HG03039 (cell line): ENCODE measurements at regions not wholly inside any gene's neighbourhood (a gene's known extent, or its start where the extent isn't known, plus 50 kb on each side); places are given as distances from the start of the nearest gene placed in this dataset.

ENCODE experiments used
- ATAC-seq: cut with Tn5 transposase; IDR thresholded peaks from one replicate; pipeline ENCODE4 v1.9.1; 2021; ENCODE audit warnings: mild to moderate bottlenecking, moderate library complexity; ENCODE audit not compliant: unreplicated experiment

GRCh38 chr4:33566649-33567048, 2677.7 kb downstream of the ARAP2 start:
- no peak for ATAC-seq

DNA sequence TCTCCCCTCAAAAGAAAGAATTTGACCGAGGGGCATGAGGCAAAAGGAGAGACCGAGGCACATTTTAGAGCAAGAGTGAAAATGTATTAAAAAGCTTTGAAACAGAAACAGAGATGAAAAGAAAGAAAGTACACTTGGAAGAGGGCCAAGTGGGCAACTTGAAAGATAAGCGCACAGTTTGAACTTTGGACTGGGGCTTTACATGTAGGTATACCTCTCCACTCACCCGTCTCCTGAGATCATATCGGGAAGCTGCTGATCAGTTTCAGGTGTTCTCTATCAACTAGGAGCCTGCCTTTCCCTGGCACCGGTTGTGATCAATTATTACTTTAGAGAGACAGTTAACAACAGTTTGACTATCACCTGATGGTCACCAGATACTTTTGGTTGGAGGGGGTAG, 2666.5 kb downstream of the ARAP2 start:
- ATAC-seq: no peak

DNA sequence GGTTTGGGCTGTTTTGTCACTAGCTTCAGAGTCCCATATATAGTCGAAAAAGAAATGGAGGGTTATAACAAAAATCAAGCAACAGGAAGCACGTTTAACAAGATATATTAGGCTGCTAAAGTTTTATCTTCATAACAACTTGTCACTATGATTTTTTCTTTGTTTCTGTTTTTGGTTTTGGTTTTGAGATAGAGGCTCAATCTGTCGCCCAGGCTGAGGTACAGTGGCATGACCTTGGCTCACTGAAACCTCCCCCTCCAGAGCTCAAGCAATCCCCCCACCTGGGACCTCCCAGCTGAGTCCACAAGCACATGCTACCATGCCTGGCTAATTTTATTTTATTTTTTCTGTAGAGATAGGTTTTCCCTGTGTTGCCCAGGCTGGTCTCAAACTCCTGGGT, 2664.4 kb downstream of the ARAP2 start:
- ATAC-seq: no peak

DNA sequence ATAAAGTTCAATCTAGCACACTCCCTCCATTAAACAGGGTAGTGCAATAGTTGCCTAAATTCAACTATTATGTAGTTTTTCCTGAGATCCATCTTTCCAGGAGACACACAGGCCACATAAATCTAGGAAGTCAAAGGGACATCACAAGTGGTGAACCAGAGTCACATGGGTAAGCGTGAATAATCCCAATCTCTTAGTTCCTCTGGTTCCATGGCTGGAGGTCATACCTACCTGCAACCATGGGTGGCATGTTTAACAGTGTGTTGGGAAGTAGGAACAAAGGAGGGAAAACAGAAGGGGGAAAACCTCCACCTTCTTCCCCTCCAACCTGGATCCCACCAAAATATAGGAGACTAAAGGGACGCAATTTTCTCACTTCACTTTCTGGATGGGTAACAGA, 2651.6 kb downstream of the ARAP2 start:
- no peak for ATAC-seq

DNA sequence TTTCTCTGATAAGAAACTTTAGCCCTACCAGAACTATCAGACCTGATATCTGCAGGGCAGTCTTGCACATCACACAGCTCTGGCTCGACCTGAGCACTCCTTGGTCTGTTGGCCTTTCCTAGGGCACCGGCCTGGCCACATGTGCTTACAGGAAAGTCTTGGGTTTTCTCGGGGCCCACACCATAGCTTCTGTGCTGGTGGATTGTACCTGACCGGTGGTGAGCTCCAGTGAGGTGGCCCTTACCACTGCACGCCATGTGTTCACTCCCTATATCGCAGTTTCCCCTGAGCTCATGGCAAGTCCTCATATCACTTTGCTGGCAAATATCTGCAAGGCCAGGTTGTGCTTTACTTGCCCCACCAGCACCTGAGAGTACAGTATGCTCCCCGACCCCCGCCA, 2637.4 kb downstream of the ARAP2 start:
- ATAC-seq: no peak

DNA sequence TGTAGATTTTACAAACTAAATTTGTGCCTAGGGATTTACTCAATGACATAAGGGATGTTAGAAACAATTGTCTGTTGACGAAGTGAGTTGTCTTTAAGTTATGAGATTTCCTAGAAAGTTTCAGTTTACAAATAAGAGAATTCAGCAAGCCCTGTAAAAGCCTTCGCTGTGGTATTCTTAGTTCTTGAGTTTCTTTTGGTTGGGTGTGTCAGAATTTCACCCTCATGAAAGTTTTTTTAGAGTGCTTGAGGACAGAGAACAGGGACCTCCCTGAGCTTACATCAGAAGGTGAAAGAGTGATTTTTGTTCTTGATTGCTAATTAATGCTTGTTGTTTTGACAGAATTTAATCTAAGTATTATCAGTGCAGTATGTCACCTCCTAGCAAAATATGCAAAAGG, 2628.2 kb downstream of the ARAP2 start:
- ATAC-seq: no peak

GRCh38 chr4:33625748-33626147, 2618.6 kb downstream of the ARAP2 start:
- ATAC-seq: no peak

DNA sequence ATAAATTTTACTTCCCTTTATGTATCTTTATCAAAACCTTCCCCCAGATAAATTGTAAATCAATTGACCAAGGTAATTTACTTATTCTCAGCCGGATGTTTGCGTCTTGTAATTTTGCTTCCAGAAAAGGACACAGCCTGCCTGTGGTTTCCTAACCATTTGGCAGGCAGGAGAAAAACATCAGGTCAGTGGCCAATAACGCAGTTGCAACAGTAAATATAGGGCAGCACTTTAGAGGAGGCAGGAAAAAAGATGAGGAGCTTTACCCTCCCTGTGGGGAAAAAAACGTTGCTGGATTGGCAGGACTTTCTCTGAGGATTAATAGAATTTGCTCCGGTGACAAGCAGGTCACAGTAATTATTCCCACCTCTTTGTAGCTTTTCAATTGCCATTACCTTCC, 2618.1 kb downstream of the ARAP2 start:
- ATAC-seq: no peak

DNA sequence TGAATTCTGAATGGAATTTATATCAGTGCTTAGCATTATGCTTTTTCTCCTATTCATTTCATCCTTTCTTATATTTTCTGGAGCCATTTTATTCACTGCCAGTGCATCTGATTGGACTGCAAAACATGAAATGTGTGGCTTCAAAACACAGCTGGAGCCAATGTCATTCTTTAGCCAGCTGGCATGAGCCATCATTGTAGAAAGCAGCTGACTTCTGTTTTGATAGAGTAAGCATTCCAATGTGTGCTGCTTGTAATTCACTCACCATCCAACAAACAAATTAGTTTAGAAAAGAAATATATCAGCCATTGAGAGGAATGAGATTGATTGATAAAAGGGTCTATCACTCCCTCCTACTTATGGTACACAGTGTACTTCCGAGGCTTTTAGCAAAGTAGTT, 2616.0 kb downstream of the ARAP2 start:
- ATAC-seq: no peak

GRCh38 chr4:33649015-33649414, 2595.3 kb downstream of the ARAP2 start:
- no peak for ATAC-seq

- no peak for ATAC-seq
Measured at GRCh38 chr4:33649471-33649870, 2594.8 kb downstream of the ARAP2 start.

DNA sequence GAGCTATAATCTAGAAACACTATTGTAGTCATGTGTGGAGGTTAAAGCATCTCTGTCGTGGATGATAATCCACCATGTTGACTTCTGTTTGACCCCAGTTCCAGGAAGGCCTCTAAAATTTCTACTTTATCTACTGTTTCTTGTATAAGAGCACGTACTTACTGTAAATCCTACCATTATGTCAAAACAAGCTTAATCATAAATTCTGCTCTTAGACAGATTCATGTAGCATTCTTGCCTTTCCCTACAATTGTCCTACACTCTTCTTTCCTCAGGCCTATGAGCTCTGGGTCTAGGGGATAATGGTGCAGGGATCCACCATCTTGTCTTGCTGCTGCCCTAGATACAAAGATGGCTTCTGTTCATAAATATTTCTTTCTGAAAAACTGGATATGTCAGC, 2594.3 kb downstream of the ARAP2 start:
- ATAC-seq: no peak

- ATAC-seq: no peak
Measured at GRCh38 chr4:33658971-33659370, 2585.3 kb downstream of the ARAP2 start.

- ATAC-seq: no peak
Measured at GRCh38 chr4:33661636-33662035, 2582.7 kb downstream of the ARAP2 start.

GRCh38 chr4:33685939-33686338, 2558.4 kb downstream of the ARAP2 start:
- ATAC-seq: no peak

GRCh38 chr4:33696041-33696440, 2548.3 kb downstream of the ARAP2 start:
- no peak for ATAC-seq

DNA sequence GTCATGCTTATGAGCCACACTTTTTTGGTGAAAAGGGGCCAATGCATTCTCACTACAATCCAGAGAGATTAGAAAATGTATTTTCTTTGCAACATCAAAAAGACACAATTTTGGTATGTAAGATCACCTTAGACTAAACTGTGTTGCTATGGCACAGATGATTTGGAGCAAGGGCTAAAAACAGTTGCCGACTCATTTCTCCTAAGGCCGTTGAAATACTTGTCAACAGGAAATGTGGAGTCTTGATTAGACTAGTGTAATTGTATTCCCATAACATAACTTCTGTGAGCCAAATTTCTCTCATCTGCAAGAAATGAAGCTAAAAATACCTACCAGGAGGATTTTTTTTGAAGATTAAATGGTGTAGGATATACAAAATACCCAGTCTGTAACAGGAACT, 2547.7 kb downstream of the ARAP2 start:
- no peak for ATAC-seq

DNA sequence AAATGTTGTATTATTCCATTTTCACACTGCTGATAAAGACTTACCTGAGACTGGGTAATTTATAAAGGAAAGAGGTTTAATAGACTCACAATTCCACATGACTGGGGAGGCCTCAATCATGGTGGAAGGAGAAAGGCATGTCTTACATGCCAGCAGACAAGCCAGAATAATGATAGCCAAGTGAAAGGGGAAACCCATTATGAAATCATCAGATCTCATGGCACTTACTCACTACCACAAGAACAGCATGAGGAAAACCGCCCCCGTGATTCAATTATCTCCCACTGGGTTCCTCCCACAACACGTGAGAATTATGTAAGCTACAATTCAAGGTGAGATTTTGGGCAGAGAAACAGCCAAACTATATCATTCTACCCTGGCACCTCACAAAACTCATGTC, 2535.1 kb downstream of the ARAP2 start:
- no peak for ATAC-seq

DNA sequence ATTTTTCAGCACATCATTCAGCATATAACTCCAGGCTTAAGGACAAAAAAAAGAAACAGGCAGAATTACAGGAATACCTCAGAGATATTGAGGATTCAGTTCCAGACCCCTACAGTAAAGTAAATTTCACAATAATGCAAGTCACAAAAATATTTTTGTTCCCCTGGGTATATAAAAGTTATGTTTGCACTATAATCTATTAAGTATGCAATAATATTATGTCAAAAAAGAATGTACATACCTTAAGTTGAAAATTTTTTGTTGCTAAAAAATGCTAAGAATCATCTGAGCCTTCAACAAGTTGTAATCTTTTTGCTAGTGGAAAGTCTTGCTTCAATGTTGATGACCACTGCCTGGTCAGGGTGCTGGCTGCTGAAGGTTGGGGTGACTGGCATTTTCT, 2532.5 kb downstream of the ARAP2 start:
- ATAC-seq: no peak

DNA sequence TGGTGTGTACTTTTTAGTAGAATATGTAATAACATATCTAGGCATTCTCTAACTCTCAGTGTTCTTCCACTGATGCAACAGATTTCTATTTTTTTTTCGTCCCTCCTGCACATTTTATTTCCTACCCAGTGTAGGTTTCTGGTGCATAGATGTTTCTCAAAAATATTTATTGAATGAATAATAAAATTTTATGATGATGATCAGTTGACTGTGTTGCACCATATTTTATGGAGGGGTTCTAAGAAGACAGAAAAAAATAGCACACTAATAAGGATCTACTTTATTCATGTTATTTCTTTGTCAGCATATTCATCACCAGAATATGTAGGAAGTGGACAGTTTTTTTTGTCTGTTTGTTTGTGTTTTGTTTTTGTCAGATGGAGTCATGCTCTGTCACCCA, 2529.3 kb downstream of the ARAP2 start:
- no peak for ATAC-seq

DNA sequence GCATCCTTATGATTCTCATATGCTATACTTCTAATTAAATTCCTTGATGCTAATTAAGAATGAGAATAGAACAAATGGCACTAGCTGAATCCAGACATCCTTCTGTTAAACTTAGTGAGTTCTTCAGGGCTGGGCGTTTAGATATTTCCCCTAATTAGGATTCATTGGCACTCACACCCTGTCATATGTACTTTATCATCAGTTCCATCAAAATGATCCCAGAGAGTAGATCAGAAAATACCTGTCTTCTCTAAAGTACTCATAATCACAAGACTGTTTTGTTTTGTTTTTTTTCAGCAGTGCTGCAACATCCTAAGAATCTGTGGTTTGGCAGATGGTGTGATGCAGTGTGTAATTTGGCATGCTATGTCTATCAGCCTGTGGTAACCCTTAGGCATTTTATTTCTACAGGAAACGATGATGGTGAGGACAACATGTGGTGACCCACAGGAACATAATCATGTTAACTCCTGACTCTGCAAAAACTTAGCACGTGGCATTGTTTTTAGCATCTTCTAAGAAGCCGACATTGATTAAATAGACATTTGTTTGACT, 2528.4 kb downstream of the ARAP2 start:
- no peak for ATAC-seq

DNA sequence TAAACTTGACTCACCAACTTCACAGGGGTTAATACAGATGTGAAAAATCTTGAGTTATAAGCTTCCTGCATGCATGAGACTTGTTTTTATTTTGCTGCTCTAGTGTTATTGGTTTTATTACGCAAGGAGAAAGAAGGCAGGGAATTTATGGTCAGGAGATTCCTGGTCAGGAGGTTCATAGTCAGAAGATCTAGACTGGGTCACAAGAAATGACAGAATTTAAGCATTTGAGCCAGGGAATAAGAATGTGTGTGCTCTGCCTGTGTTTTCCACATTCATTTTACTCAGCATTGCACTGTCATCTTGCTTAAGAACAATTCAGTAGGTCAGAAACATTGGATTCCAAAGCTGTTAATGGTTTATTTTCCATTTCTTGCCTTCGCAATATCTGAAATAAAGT, 2522.1 kb downstream of the ARAP2 start:
- no peak for ATAC-seq

GRCh38 chr4:33722800-33723516, 2521.4 kb downstream of the ARAP2 start:
- ATAC-seq: no peak
